ENCODE measurements at regions not wholly inside any gene's neighbourhood (a gene's known extent, or its start where the extent isn't known, plus 50 kb on each side); places are given as distances from the start of the nearest gene placed in this dataset.

DNA sequence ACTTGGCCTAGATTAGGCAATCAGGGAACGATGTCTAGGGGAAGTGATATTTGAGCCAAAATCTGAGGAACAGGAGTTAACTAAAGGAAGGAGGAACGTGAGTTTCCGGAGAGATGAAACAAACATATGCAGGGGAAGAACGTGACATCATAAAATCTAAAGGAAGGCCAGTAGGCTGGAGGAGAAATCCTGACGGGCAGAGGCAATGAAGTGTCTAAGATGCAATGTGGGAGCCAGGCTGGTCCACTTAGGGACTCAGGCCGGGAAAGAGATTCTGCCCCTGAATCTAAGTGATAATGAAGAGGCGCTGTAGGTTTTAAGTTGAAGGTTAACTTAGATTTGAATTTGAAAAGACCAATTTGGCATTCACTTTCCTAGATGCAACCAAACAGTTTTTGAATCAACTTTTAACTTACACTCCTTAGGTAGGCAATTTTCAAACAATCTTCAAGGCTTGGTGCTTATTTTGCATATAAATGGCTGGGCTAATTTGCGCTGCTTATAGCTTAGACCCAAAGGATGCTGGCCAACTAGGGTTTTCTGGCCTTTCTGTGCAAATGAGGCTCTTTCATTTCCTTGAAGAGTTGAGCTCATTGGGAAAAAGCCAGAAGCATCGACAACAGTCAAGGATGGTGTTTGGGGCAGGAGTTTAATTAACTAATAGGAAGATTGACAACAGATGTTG, 221.7 kb downstream of the SOX11 start:
- H3K9me3 ChIP-seq (ENCODE audit: control insufficient read depth in 2 of 2, insufficient read depth in 1 of 2, low read length in 1 of 2) = no peaks in the 10 kb centered on the region
- no peak overlapping the region for H3K4me3 ChIP-seq (ENCODE audit: low read length in 2 of 2)
- H3K4me1 ChIP-seq (ENCODE audit: control insufficient read depth in 2 of 2, insufficient read depth in 2 of 2, low read length in 2 of 2) = no peaks in the 10 kb centered on the region
- WGBS = 80% methylated on average over 9 of the region's 9 CpGs
- DNase-seq (ENCODE audit: low read depth in 6 of 9, low spot score in 9 of 9) = no peak
- H3K36me3 ChIP-seq (ENCODE audit: control insufficient read depth in 2 of 2, insufficient read depth in 2 of 2, low read length in 1 of 2) = no peaks in the 10 kb centered on the region
- no peak overlapping the region for H3K27ac ChIP-seq (ENCODE audit: low read depth in 1 of 2, low read length in 1 of 2)
- H3K27me3 ChIP-seq (ENCODE audit: control insufficient read depth in 2 of 2, insufficient read depth in 1 of 2, low read length in 1 of 2) = no peaks in the 10 kb centered on the region

DNA sequence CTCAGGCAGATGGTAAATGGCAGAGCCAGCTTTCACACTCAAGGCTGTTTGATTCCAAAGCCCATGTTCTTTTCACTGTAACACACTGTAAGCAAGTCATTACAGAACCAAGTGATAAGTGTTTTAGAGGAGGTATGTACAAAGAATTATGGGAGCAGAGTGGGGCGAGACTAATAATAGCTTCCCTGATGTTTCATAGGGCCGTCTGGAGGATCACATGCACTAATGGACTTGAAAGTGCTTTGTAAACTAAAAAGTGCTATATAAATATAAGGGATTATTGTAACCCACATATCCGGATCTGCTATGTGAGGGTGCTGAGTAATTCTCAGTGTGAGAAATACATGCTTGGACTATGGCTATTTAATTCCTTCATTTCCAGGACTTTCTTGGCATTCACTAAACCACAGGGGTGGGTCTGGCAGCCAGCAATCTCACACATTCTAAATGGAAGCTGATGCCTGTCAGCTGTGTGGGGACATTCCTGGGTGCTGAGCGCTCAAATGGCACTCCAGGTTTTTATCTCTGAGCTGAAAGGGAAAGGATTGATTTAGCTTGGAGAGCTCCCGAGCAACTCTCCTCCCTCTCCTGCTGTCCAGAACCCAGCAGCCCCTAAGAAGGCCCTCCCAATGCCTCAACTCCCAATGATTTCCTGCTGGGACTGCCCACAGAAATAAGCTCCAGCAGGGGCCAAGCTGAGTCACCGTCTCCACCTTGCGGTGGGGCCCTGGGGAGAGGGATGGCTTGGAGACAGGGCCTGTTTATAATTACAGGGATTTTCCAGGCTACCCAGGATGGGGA, 222.8 kb downstream of the SOX11 start:
- Histone ChIP-seq H3K4me3 (ENCODE audit: low read length in 2 of 2) (no peak overlapping the region), H3K4me1 (ENCODE audit: control insufficient read depth in 2 of 2, insufficient read depth in 2 of 2, low read length in 2 of 2) (no peaks in the 10 kb centered on the region), H3K9me3 (ENCODE audit: control insufficient read depth in 2 of 2, insufficient read depth in 1 of 2, low read length in 1 of 2) (no peaks in the 10 kb centered on the region), H3K27me3 (ENCODE audit: control insufficient read depth in 2 of 2, insufficient read depth in 1 of 2, low read length in 1 of 2) (no peaks in the 10 kb centered on the region), H3K27ac (ENCODE audit: low read depth in 1 of 2, low read length in 1 of 2) (no peak overlapping the region), H3K36me3 (ENCODE audit: control insufficient read depth in 2 of 2, insufficient read depth in 2 of 2, low read length in 1 of 2) (no peaks in the 10 kb centered on the region)
- WGBS = 89% methylated on average over 7 of the region's 7 CpGs
- DNase-seq (ENCODE audit: low read depth in 6 of 9, low spot score in 9 of 9) = no peak

DNA sequence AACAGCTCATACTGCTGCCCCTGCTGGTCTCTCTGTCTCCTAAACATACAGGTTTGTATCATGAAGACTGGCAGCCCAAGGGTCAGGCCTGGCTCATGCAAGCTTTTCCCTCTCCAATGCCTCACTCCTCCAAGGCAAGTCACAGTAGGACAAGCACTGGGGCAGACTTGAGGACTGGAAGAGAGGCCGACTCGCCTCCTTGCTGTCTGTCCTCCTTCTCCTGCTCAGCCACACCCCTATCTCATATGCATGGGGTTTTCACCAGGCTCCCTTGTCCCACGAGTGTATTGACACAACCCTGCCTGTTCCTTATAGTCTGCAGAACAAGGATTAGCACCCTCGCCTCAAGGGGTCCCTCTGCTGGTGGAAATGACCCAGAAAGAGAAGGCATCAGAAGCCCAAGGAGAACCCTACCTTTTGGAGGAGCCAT, 223.7 kb downstream of the SOX11 start:
- DNase-seq (ENCODE audit: low read depth in 6 of 9, low spot score in 9 of 9) = peak in 1 of 9 donors; percentile 7
- 54% methylated on average over 4 of the region's 4 CpGs for WGBS

DNA sequence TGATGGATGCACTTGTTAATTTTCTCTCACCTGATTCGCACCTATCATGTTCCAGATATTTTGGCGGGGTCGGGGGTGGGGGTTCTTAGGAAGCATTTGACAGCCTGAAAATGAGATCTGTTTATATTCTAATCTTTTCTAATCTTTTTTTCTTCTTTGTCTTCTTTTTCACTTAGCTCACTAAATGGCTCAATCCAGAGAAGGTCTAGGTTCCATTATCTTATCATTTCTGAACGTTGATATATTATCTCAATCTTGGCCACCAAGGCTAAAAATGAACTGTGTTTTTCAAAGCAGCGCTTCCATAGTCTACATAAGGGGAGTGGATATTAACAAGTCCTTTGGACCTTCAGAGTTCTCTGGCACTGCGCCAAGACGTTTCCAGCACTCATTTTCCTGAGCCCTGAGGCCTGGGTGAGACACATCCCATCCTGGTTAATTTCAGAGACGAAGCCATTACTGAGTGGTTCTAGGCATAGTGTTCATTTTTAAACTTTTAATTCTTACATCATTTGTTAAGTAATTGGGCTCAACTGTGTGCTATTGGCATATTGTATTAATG, 229.0 kb downstream of the SOX11 start:
- Histone ChIP-seq H3K4me3 (ENCODE audit: low read length in 2 of 2) (no peak overlapping the region), H3K27ac (ENCODE audit: low read depth in 1 of 2, low read length in 1 of 2) (no peak overlapping the region), H3K27me3 (ENCODE audit: control insufficient read depth in 2 of 2, insufficient read depth in 1 of 2, low read length in 1 of 2) (no peaks in the 10 kb centered on the region), H3K4me1 (ENCODE audit: control insufficient read depth in 2 of 2, insufficient read depth in 2 of 2, low read length in 2 of 2) (no peaks in the 10 kb centered on the region), H3K9me3 (ENCODE audit: control insufficient read depth in 2 of 2, insufficient read depth in 1 of 2, low read length in 1 of 2) (no peaks in the 10 kb centered on the region), H3K36me3 (ENCODE audit: control insufficient read depth in 2 of 2, insufficient read depth in 2 of 2, low read length in 1 of 2) (no peaks in the 10 kb centered on the region)
- DNase-seq (ENCODE audit: low read depth in 6 of 9, low spot score in 9 of 9) = no peak
- WGBS = 94% methylated on average over 8 of the region's 8 CpGs

More for the DNA sequence above, 223.7 kb downstream of the SOX11 start:
- no peak overlapping the region for H3K4me3 ChIP-seq (ENCODE audit: low read length in 2 of 2)
- H3K9me3 ChIP-seq (ENCODE audit: control insufficient read depth in 2 of 2, insufficient read depth in 1 of 2, low read length in 1 of 2) = no peaks in the 10 kb centered on the region
- no peaks in the 10 kb centered on the region for H3K36me3 ChIP-seq (ENCODE audit: control insufficient read depth in 2 of 2, insufficient read depth in 2 of 2, low read length in 1 of 2)
- no peaks in the 10 kb centered on the region for H3K4me1 ChIP-seq (ENCODE audit: control insufficient read depth in 2 of 2, insufficient read depth in 2 of 2, low read length in 2 of 2)
- H3K27me3 ChIP-seq (ENCODE audit: control insufficient read depth in 2 of 2, insufficient read depth in 1 of 2, low read length in 1 of 2) = no peaks in the 10 kb centered on the region
- H3K27ac ChIP-seq (ENCODE audit: low read depth in 1 of 2, low read length in 1 of 2) = no peak overlapping the region

DNA sequence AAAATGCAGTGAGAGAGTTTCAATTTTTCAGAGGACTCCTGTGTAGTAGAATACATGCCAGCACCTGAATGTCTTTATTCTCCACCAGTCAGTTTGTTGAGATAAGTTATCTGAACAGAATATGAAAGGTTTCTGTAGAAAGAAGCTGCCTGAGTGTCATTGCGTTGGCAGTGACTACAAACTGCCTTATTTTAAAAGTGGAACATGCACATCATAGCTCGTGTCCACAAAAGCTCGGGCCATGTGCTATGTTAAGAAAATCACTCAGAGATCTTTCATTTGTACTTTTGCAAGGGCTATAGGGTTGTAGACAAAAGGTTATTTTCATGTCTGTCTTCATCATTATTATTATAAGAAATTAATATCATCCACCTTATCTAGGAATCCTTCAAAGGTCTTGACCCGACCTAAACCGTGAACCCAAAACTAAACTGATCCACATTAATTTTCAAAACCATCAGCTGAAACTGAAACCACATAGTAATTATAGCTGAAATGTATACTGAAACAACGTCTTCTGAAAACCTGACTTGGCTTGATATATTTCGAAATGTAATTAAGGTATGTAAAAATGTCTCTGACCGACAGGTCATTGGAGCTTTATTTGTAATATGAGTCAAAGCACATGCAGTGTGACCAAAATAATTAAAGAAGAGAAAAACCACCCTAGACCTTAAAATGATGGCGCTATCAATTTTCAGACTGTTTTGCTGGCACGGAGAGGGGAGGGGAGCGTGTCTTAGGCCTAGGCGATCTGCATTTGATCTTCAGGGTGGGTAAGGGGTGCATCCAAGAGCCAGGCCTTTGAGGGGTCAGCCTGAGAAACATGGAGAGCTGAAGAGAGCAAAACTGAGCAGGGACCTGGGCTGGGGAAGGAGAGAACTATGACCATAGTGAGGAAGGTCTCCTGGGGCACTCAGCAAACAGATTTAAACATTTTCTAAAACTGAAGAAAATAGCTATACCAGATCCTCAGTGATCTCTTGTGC, 232.1 kb downstream of the SOX11 start:
- no peaks in the 10 kb centered on the region for H3K36me3 ChIP-seq (ENCODE audit: control insufficient read depth in 2 of 2, insufficient read depth in 2 of 2, low read length in 1 of 2)
- DNase-seq (ENCODE audit: low read depth in 6 of 9, low spot score in 9 of 9) = no peak
- H3K4me1 ChIP-seq (ENCODE audit: control insufficient read depth in 2 of 2, insufficient read depth in 2 of 2, low read length in 2 of 2) = no peaks in the 10 kb centered on the region
- no peaks in the 10 kb centered on the region for H3K9me3 ChIP-seq (ENCODE audit: control insufficient read depth in 2 of 2, insufficient read depth in 1 of 2, low read length in 1 of 2)
- 88% methylated on average over 12 of the region's 12 CpGs for WGBS
- no peaks in the 10 kb centered on the region for H3K27me3 ChIP-seq (ENCODE audit: control insufficient read depth in 2 of 2, insufficient read depth in 1 of 2, low read length in 1 of 2)
- H3K4me3 ChIP-seq (ENCODE audit: low read length in 2 of 2) = no peak overlapping the region
- H3K27ac ChIP-seq (ENCODE audit: low read depth in 1 of 2, low read length in 1 of 2) = no peak overlapping the region

DNA sequence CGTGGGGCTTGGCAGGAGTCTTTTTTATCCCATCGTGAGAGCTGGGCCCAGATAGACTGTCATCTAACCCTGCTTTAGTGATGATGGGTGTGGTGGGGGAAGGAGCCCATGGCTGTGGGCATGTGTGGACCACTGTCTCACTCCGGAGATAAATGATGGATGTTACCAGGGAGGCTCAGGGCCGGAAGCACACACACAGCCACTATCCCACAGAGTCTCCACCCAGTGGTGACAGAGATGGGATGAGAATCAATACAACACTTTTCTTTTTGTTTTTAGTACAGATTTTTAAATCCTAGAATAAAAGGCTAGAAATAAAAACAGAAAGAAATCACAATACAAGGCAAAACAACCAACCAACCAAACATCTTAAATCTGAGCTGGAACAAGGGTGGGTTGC, 233.4 kb downstream of the SOX11 start:
- H3K36me3 ChIP-seq (ENCODE audit: control insufficient read depth in 2 of 2, insufficient read depth in 2 of 2, low read length in 1 of 2) = no peaks in the 10 kb centered on the region
- H3K27ac ChIP-seq (ENCODE audit: low read depth in 1 of 2, low read length in 1 of 2) = no peak overlapping the region
- no peaks in the 10 kb centered on the region for H3K27me3 ChIP-seq (ENCODE audit: control insufficient read depth in 2 of 2, insufficient read depth in 1 of 2, low read length in 1 of 2)
- H3K4me3 ChIP-seq (ENCODE audit: low read length in 2 of 2) = no peak overlapping the region
- no peaks in the 10 kb centered on the region for H3K9me3 ChIP-seq (ENCODE audit: control insufficient read depth in 2 of 2, insufficient read depth in 1 of 2, low read length in 1 of 2)
- WGBS = 93% methylated on average over 4 of the region's 4 CpGs
- no peaks in the 10 kb centered on the region for H3K4me1 ChIP-seq (ENCODE audit: control insufficient read depth in 2 of 2, insufficient read depth in 2 of 2, low read length in 2 of 2)
- no peak for DNase-seq (ENCODE audit: low read depth in 6 of 9, low spot score in 9 of 9)

DNA sequence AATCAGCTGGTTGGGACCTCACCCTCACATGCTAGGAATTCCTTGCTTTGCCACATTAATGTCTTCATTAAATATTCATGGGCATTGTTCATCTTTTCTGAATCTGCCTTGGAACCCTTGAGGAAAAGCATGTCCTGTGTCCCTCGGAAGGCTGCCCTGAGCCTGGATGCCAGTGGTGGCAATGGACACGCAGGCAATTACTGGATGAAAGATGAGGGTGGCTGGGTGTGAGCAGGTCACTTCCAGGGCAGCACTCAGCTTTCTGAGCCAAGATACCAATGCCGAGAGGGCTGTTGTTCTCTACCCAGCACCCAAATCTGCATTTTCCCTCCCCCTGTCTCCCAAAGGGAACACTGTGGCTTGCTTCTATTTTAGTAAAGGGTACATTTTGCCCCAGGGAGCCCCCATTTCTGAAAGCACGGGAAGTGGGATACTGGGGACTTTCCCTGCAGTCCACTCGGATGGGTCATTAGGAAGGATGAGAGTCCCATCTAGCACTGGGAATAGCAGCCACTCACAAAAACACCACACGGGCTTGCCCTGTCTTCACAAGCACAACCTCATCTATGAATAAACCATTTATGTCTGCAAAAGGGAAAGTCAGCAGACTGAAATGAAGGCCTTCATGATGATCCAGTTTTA, 234.8 kb downstream of the SOX11 start:
- no peak for DNase-seq (ENCODE audit: low read depth in 6 of 9, low spot score in 9 of 9)
- 80% methylated on average over 6 of the region's 6 CpGs for WGBS
- Histone ChIP-seq H3K4me1 (ENCODE audit: control insufficient read depth in 2 of 2, insufficient read depth in 2 of 2, low read length in 2 of 2) (no peaks in the 10 kb centered on the region), H3K27me3 (ENCODE audit: control insufficient read depth in 2 of 2, insufficient read depth in 1 of 2, low read length in 1 of 2) (no peaks in the 10 kb centered on the region), H3K9me3 (ENCODE audit: control insufficient read depth in 2 of 2, insufficient read depth in 1 of 2, low read length in 1 of 2) (no peaks in the 10 kb centered on the region), H3K27ac (ENCODE audit: low read depth in 1 of 2, low read length in 1 of 2) (no peak overlapping the region), H3K36me3 (ENCODE audit: control insufficient read depth in 2 of 2, insufficient read depth in 2 of 2, low read length in 1 of 2) (no peaks in the 10 kb centered on the region), H3K4me3 (ENCODE audit: low read length in 2 of 2) (no peak overlapping the region)

DNA sequence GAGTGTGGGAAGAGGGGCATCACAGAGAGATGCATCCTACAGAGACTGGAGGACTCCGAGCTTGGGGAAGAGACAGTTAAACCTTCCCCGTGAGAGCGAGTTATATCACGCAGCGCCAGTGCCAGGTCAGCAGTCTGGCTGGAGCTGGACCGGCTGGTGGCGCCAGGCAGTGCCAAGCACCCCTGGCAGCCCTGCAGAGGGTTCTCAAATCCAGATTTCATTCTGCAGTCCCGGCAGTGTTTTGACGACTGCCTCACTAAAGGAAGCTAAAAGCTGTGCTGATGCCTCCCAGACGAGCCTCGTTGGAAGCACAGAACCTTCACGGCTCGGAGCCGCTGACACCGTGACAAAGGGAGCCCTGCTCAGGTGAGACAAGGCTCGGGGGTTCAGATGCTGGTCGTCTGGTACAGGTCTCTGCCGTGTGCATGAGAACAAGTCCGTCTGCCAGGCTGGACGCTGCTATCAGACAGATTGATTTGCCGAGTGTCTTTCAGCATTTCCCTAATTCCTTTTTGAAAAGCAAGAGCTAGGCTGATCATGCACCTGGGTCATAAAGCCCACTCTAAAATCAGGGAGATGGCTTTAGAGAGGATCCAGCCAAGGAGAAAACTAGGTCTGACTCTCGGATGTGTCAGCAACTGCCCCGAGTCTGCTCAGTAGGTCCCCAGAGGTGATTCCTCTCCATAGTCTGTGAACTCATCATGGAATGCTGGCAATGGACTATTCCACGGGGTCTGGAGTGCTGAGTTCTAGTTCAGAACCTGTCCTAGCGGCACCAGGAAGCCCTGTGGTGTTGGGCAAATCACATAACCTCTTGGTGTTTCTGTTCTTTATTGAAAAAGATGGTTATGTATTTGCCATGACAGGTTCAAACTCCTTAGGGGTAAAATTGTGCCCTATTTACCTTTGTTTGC, 240.6 kb downstream of the SOX11 start:
- H3K36me3 ChIP-seq (ENCODE audit: control insufficient read depth in 2 of 2, insufficient read depth in 2 of 2, low read length in 1 of 2) = no peaks in the 10 kb centered on the region
- H3K4me3 ChIP-seq (ENCODE audit: low read length in 2 of 2) = no peak overlapping the region
- no peaks in the 10 kb centered on the region for H3K4me1 ChIP-seq (ENCODE audit: control insufficient read depth in 2 of 2, insufficient read depth in 2 of 2, low read length in 2 of 2)
- H3K27ac ChIP-seq (ENCODE audit: low read depth in 1 of 2, low read length in 1 of 2) = no peak overlapping the region
- WGBS = 86% methylated on average over 25 of the region's 25 CpGs
- no peak for DNase-seq (ENCODE audit: low read depth in 6 of 9, low spot score in 9 of 9)
- H3K27me3 ChIP-seq (ENCODE audit: control insufficient read depth in 2 of 2, insufficient read depth in 1 of 2, low read length in 1 of 2) = no peaks in the 10 kb centered on the region
- H3K9me3 ChIP-seq (ENCODE audit: control insufficient read depth in 2 of 2, insufficient read depth in 1 of 2, low read length in 1 of 2) = no peaks in the 10 kb centered on the region
